ENCODE measurements at regions not wholly inside any gene's neighbourhood (a gene's known extent, or its start where the extent isn't known, plus 50 kb on each side); places are given as distances from the start of the nearest gene placed in this dataset.

- no peak for DNase-seq
Observed at GRCh38 chr1:164948101-164948500, 389.1 kb downstream of the PBX1 start.

- no peak for DNase-seq
Observed at GRCh38 chr1:164937291-164937690, 378.3 kb downstream of the PBX1 start.

- no peak for DNase-seq
Observed at GRCh38 chr1:164932580-164932979, 373.6 kb downstream of the PBX1 start.

- DNase-seq = no peak
Observed at GRCh38 chr1:164930833-164931232, 371.8 kb downstream of the PBX1 start.

- no peak for DNase-seq
Observed at GRCh38 chr1:164930241-164930640, 371.3 kb downstream of the PBX1 start.

GRCh38 chr1:164928232-164928812, 369.3 kb downstream of the PBX1 start:
- DNase-seq = no peak

- DNase-seq = peak; percentile 60
Observed at GRCh38 chr1:164926107-164926506, 367.1 kb downstream of the PBX1 start.

- no peak for DNase-seq
Observed at GRCh38 chr1:164922585-164922984, 363.6 kb downstream of the PBX1 start.

- no peak for DNase-seq
Observed at GRCh38 chr1:164921493-164921892, 362.5 kb downstream of the PBX1 start.

GRCh38 chr1:164918140-164918539, 359.2 kb downstream of the PBX1 start:
- DNase-seq = no peak

- DNase-seq = no peak
Observed at GRCh38 chr1:164914208-164914607, 355.2 kb downstream of the PBX1 start.

GRCh38 chr1:164912290-164912689, 353.3 kb downstream of the PBX1 start:
- peak; percentile 19 for DNase-seq

- DNase-seq = no peak
Observed at GRCh38 chr1:164910671-164911070, 351.7 kb downstream of the PBX1 start.

GRCh38 chr1:164907666-164908065, 348.7 kb downstream of the PBX1 start:
- DNase-seq = no peak

GRCh38 chr1:164905869-164906268, 346.9 kb downstream of the PBX1 start:
- no peak for DNase-seq

- DNase-seq = no peak
Observed at GRCh38 chr1:164902491-164902890, 343.5 kb downstream of the PBX1 start.
